GM23338 (cell line): ENCODE measurements at regions not wholly inside any gene's neighbourhood (a gene's known extent, or its start where the extent isn't known, plus 50 kb on each side); places are given as distances from the start of the nearest gene placed in this dataset.

Experiments used
- ATAC-seq: fragments of 200-7000 bp; cut with Tn5 transposase; 3 replicates; pipeline ENCODE4 v1.9.1; 2020
- DNase-seq: peaks from one replicate; pipeline ENCODE4 v3.0.0-alpha.2; 2015; ENCODE audit warnings: low spot score
- H2AFZ ChIP-seq: fragments of 200-600 bp; sonication (generic); 2 replicates; pipeline ENCODE4 v1.8.0; 2016; ENCODE audit warnings: antibody characterized with exemption, mild to moderate bottlenecking, moderate library complexity
- H3F3A ChIP-seq: fragments of 200-600 bp; sonication (generic); replicated peaks from 2 replicates; pipeline ENCODE4 v1.8.0; 2017; ENCODE audit warnings: antibody characterized with exemption, mixed run types, low read depth
- H3K27ac ChIP-seq: fragments of 200-600 bp; sonication (generic); 2 replicates; pipeline ENCODE4 v1.6.1; 2016; ENCODE audit warnings: low read depth
- H3K27me3 ChIP-seq: fragments of 200-600 bp; sonication (generic); 2 replicates; pipeline ENCODE4 v1.8.0; 2016; ENCODE audit warnings: mild to moderate bottlenecking, mixed run types, moderate library complexity; ENCODE audit not compliant: insufficient read depth
- H3K36me3 ChIP-seq: fragments of 200-600 bp; sonication (generic); 2 replicates; pipeline ENCODE4 v1.8.0; 2016; ENCODE audit warnings: mild to moderate bottlenecking; ENCODE audit not compliant: insufficient read depth
- H3K4me1 ChIP-seq: fragments of 200-600 bp; sonication (generic); 2 replicates; pipeline ENCODE4 v1.8.0; 2016; ENCODE audit warnings: mild to moderate bottlenecking, moderate library complexity; ENCODE audit not compliant: insufficient read depth
- H3K4me2 ChIP-seq: fragments of 200-600 bp; sonication (generic); 2 replicates; pipeline ENCODE4 v1.7.1; 2017; ENCODE audit warnings: mixed run types
- H3K4me3 ChIP-seq: fragments of 200-600 bp; sonication (generic); 2 replicates; pipeline ENCODE4 v1.6.1; 2016; ENCODE audit warnings: mixed run types
- H3K79me2 ChIP-seq: fragments of 200-600 bp; sonication (generic); replicated peaks from 2 replicates; pipeline ENCODE4 v1.8.0; 2017; ENCODE audit warnings: mild to moderate bottlenecking; ENCODE audit not compliant: insufficient read depth
- H3K9me2 ChIP-seq: fragments of 200-600 bp; sonication (generic); 2 replicates; pipeline ENCODE4 v1.8.0; 2017; ENCODE audit not compliant: insufficient read depth
- H4K20me1 ChIP-seq: fragments of 200-600 bp; sonication (generic); replicated peaks from 2 replicates; pipeline ENCODE4 v1.8.0; 2017; ENCODE audit warnings: mild to moderate bottlenecking; ENCODE audit not compliant: insufficient read depth
- H3K27ac Mint-ChIP-seq: 2 replicates; pipeline ENCODE4 v1.8.0; 2020; ENCODE audit warnings: inconsistent platforms, mild to moderate bottlenecking, moderate library complexity, mixed read lengths
- H3K27me3 Mint-ChIP-seq: 3 replicates; pipeline ENCODE4 v1.8.0; 2022; ENCODE audit warnings: low read depth, mild to moderate bottlenecking, moderate library complexity, mixed read lengths, inconsistent platforms; ENCODE audit not compliant: insufficient read depth, poor library complexity
- H3K36me3 Mint-ChIP-seq: 3 replicates; pipeline ENCODE4 v1.8.0; 2021; ENCODE audit warnings: low read depth, mild to moderate bottlenecking, inconsistent platforms, moderate library complexity, mixed read lengths
- H3K4me1 Mint-ChIP-seq: 3 replicates; pipeline ENCODE4 v1.8.0; 2020; ENCODE audit warnings: mild to moderate bottlenecking, inconsistent platforms, mixed read lengths
- H3K4me3 Mint-ChIP-seq: 3 replicates; pipeline ENCODE4 v1.8.0; 2021; ENCODE audit warnings: moderate library complexity, mild to moderate bottlenecking, inconsistent platforms, mixed read lengths
- H3K9me3 Mint-ChIP-seq: 3 replicates; pipeline ENCODE4 v1.8.0; 2020; ENCODE audit warnings: moderate library complexity, mild to moderate bottlenecking, inconsistent platforms, mixed read lengths
- CREB1 ChIP-seq: fragments of 250-450 bp; sonication (Bioruptor Pico); IDR thresholded peaks from 2 replicates; pipeline ENCODE4 v1.5.0; 2020; ENCODE audit warnings: low read depth, mild to moderate bottlenecking, moderate library complexity
- CTCF ChIP-seq, 2 experiments: fragments of 200-600 bp in 1 of 2; sonication (generic) in 1 of 2; conservative IDR thresholded peaks; 2 replicates each; pipeline versions ENCODE4 v1.5.1 to v1.6.1; 2016 to 2017; ENCODE audit warnings: antibody characterized with exemption in 2 of 2, low read depth in 2 of 2, mild to moderate bottlenecking in 2 of 2, moderate library complexity in 1 of 2
- ETS1 ChIP-seq: IDR thresholded peaks from 2 replicates; pipeline ENCODE4 v1.6.1; 2016; ENCODE audit warnings: antibody characterized with exemption
- EZH2 ChIP-seq: fragments of 200-600 bp; sonication (generic); IDR thresholded peaks from one replicate; pipeline ENCODE4 v1.8.0; 2017; ENCODE audit warnings: antibody characterized with exemption, mild to moderate bottlenecking, low read depth; ENCODE audit not compliant: unreplicated experiment
- JUNB ChIP-seq: IDR thresholded peaks from one replicate; pipeline ENCODE4 v1.6.1; 2016; ENCODE audit warnings: antibody characterized with exemption; ENCODE audit not compliant: unreplicated experiment
- NANOG ChIP-seq: IDR thresholded peaks from 2 replicates; pipeline ENCODE4 v1.6.1; 2016; ENCODE audit warnings: antibody characterized with exemption, borderline replicate concordance
- POLR2AphosphoS5 ChIP-seq: IDR thresholded peaks from 2 replicates; pipeline ENCODE4 v1.6.1; 2016; ENCODE audit warnings: antibody characterized with exemption, low read depth
- REST ChIP-seq: IDR thresholded peaks from one replicate; pipeline ENCODE4 v1.6.1; 2018; ENCODE audit warnings: antibody characterized with exemption; ENCODE audit not compliant: unreplicated experiment
- STAT1 ChIP-seq: IDR thresholded peaks from one replicate; pipeline ENCODE4 v1.6.1; 2016; ENCODE audit warnings: antibody characterized with exemption; ENCODE audit not compliant: unreplicated experiment
- ZNF114 ChIP-seq: fragments of 250-450 bp; sonication (Bioruptor Pico); IDR thresholded peaks from 2 replicates; pipeline ENCODE4 v1.5.0; 2020; ENCODE audit warnings: mild to moderate bottlenecking, moderate library complexity
- ZNF462 ChIP-seq: fragments of 250-450 bp; sonication (Bioruptor Pico); IDR thresholded peaks from 2 replicates; pipeline ENCODE4 v1.5.0; 2020; ENCODE audit warnings: mild to moderate bottlenecking, moderate library complexity

- TF ChIP-seq CTCF (conservative IDR thresholded peaks at IDR 0.05; ENCODE audit: low read depth in 2 of 2) = no peak
- TF ChIP-seq ZNF114 (CRISPR knock-in tag) = no peak
- TF ChIP-seq POLR2AphosphoS5 = no peak
- TF ChIP-seq NANOG = no peak
- TF ChIP-seq ETS1 = no peak
- no peak for TF ChIP-seq CREB1 (CRISPR knock-in tag)
These were observed 83.8 kb upstream of the ATP10B start (continued) for GRCh38 chr5:160935776-160936175.

GRCh38 chr5:160931283-160931682 is 79.3 kb upstream of the ATP10B start:
- Histone ChIP-seq H3F3A (no peaks in the 10 kb centered on the region), H3K4me3 (no peak overlapping the region), H3K4me1 (peaks cover 7% of the 10 kb centered on the region), H3K4me2 (no peak overlapping the region), H2AFZ (no peak overlapping the region), H3K27ac (no peak overlapping the region), H3K27me3 (no peaks in the 10 kb centered on the region), H3K36me3 (no peaks in the 10 kb centered on the region), H4K20me1 (no peaks in the 10 kb centered on the region), H3K79me2 (no peaks in the 10 kb centered on the region), H3K9me2 (peaks cover 6% of the 10 kb centered on the region; the same call in 1 of the 2 replicates)
- Mint-ChIP-seq H3K9me3 (0 out of 3 replicates have a peak, but pooled peaks cover 3% of the 10 kb centered on the region), H3K36me3 (no peaks in the 10 kb centered on the region), H3K4me1 (peaks cover 29% of the 10 kb centered on the region), H3K27ac (no peak overlapping the region), H3K4me3 (no peak overlapping the region), H3K27me3 (peaks cover 3% of the 10 kb centered on the region)
- ATAC-seq (no peak), DNase-seq (no peak)
- TF ChIP-seq STAT1 (no peak), EZH2 (no peak), NANOG (no peak), CTCF (conservative IDR thresholded peaks at IDR 0.05; ENCODE audit: low read depth in 2 of 2) (no peak), CREB1 (CRISPR knock-in tag) (no peak), REST (no peak), ZNF462 (CRISPR knock-in tag) (no peak), JUNB (no peak)
